ENCODE measurements at regions not wholly inside any gene's neighbourhood (a gene's known extent, or its start where the extent isn't known, plus 50 kb on each side); places are given as distances from the start of the nearest gene placed in this dataset.
"Not testable (repeated sequence)": the region's sequence is repeated elsewhere in the genome, so short reads cannot be mapped to it uniquely, and the experiment has no call there.

DNA sequence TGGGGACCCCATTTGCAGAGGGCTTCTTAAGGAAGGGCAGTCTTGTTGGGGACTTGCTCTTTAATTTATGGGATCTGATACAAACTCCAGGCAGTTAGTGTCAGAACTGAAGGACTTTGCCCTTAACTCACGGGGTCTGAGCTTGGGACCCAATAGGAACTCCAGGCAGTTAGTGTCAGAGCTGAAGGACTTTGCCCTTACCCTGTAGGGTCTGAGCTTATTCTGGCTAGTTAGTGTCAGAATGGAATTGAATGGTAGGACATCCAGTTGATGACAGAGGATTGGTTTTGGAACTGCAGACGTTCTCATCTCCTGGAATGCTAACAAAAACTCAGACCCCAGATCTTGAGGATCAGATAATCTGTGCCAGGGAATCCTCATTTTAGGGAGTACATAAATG, 256.9 kb upstream of the COPS8 start:
- DNase-seq (ENCODE audit: low spot score), result no peak

DNA sequence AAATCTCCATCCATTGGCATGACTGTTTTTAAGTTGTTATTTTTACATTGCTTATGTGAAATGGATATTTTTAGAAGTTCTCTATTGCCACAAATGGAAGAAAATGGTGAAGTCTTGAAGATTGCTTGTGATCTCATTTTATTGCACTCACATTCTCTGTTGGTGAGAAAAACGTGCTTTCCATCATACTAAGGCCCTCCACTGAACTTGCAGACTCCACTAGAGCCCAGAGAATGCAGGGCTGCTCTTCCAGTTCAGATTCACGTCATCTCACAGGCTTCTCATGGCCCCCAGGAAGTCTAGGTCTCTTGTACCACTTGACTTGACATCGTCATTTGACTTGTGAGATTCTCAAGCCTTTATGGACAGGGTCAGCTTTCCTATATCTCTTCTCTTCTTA, 254.8 kb upstream of the COPS8 start:
- no peak for DNase-seq (ENCODE audit: low spot score)

DNA sequence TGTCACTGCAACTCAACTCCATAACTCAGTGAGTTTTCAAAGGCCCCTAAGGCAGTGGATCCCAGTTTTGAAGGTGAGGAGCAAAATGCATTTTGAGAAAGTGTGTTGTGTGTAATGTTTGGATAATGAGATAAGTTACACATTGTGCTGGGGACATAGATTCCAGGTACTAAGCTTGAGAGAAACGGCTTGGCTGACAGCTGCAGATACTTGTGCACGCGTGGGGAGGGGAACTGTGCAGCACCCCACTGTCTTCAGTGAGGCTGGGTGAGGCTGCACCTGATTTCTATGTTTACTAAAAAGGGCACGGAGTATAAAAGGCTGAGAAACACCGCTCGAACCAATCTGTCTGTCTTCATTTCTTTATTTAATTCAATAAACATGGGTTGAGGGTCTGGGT, 254.0 kb upstream of the COPS8 start:
- no peak for DNase-seq (ENCODE audit: low spot score)

DNA sequence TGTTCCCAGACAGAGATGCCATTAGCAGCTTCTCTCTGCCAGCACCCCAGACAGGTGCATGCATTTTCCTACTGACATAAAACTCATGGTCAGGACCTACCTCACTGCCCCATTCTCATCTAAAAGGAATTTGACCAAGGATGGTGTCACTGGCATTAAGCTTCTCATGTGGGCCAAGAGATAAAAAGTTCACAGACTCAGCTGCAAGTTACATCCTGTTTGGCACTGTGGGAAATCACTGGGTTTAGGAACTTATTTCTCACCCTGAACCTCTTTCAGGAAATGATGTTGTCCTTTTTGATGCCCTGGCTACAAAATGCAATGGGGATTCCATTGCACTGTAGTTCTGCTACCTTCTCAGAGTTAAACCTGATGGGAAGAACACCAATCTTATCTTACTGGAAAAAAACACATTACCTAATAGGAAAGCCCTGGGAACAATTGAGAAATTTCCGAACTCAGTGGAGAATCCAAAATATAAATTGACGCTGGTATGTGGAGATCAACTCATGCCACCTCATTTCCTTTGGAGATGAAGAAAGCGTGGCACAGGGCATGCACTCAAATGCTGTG, 252.1 kb upstream of the COPS8 start:
- peak; percentile 88 for DNase-seq (ENCODE audit: low spot score)

- no peak for DNase-seq (ENCODE audit: low spot score)
Observed at GRCh38 chr2:236834284-236834683, 251.4 kb upstream of the COPS8 start.

GRCh38 chr2:236835307-236836024, 250.2 kb upstream of the COPS8 start:
- no peak for DNase-seq (ENCODE audit: low spot score)

GRCh38 chr2:236836028-236836427, 249.7 kb upstream of the COPS8 start:
- not testable (repeated sequence) for DNase-seq (ENCODE audit: low spot score)

DNA sequence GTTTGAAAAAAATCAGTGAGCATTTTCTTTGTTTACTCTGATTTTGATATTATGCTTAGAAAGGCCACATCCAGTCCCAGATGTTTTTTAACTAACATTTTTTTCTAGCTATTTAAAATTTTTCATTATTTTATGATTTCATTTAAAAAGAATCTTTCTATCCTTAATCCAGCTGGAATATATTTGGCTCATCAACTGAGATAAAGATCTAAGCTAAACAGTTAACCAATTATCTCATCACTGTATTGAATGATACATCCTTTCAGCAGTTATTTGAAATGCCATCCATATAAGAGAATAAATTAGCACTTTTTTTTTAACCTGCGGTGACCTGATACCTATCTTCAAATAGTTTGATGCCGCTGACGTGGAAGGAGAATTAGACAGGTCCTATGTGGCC, 245.5 kb upstream of the COPS8 start:
- no peak for DNase-seq (ENCODE audit: low spot score)

DNA sequence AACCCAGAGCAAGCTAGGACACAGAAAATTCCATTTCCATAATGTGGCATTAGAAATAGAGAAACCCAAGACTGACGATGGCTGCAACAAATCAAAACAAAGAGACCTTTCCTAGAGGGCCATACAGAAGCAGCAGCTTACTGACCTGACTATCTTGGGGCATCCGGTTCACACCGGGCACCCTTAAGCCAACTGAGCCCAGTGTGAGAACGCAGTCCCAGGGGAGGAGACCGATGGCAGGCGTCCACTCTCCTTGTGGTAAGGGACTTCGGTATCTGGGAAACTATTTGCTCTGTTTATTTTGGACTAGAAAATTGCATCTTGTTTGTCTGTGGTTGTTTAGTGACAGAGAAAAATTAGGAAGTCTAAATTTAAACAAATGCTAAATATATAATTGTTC, 244.8 kb upstream of the COPS8 start:
- no peak for DNase-seq (ENCODE audit: low spot score)

DNA sequence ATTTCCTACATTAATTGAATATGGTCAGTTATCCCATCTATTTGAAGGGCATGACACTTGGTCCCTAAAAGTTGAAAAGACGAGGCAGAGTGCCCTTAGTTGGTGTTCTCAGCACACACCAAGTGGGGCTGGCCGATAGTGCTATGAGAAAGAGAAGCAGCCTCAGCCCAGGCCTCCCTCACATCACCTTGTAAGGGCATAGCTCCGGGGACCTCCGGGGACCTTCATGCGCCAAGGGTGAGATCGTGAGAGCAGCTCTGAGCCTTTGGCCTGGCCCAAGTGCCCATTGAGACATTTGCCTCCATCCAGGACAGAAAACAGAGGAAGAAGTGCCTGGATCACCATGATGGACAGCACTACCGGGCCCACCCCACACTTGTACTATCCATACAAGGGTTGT, 244.3 kb upstream of the COPS8 start:
- no peak for DNase-seq (ENCODE audit: low spot score)

- no peak for DNase-seq (ENCODE audit: low spot score)
Observed at GRCh38 chr2:236843161-236843968, 242.3 kb upstream of the COPS8 start.

- DNase-seq (ENCODE audit: low spot score), result no peak
Observed at GRCh38 chr2:236844711-236845110, 241.0 kb upstream of the COPS8 start.

DNA sequence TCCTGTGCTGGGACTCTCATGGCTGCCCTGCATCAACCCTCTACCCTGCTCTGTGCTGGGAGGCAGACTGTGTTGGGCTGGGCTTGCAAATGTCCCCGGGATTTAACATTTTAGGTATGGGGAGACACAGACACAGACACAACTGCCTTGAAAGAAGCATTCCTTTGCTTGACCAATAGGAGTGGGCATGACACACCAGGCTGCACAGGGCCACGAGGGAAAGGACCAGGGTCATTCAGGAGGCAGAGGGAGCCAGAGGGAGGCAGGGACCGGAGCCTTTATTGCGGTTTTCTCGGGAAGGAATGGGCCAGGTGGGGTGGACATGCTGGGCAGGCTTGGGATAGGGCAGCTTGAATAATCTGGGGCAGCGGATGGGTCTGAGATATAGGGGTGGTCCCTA, 238.7 kb upstream of the COPS8 start:
- no peak for DNase-seq (ENCODE audit: low spot score)

- DNase-seq (ENCODE audit: low spot score), result no peak
Observed at GRCh38 chr2:236847538-236848263, 238.0 kb upstream of the COPS8 start.

DNA sequence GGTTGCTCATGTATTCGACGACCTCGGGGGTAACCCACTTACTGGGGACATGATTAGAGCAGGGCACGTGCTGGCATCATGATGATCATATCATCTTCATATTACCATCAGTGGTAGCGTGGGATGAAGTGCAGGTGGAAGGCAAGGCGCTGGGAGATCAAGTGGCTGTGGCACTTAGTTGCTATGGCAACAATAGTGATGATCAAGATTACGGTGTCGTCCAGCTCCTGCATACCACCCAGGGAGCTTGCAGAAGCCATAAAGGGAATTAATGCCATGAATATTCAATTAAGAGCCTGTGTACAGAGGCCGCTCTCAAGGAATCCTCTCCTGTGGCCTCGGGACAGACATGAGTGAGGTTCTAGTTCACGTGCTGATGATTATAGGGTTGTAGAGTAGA, 237.2 kb upstream of the COPS8 start:
- no peak for DNase-seq (ENCODE audit: low spot score)

DNA sequence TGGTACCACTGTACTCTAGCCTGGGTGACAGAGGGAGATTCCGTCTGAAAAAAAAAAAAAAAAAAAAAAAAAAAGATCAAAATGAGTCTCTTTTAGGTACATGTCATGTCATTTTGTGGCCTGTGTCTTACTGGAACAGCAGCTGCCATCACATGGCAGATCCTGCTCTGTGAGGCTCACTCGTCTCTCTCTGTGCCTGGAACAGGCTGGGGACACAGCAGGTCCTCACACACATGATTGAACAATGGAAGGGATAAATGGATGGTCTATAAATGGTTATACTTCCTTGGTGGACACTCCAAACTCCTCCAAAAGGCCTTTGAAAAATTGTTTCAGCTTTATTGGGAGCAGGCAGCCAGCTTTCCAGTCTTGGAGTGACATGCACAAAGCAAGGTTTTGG, 236.2 kb upstream of the COPS8 start:
- no peak for DNase-seq (ENCODE audit: low spot score)

GRCh38 chr2:236849940-236850339, 235.7 kb upstream of the COPS8 start:
- no peak for DNase-seq (ENCODE audit: low spot score)

DNA sequence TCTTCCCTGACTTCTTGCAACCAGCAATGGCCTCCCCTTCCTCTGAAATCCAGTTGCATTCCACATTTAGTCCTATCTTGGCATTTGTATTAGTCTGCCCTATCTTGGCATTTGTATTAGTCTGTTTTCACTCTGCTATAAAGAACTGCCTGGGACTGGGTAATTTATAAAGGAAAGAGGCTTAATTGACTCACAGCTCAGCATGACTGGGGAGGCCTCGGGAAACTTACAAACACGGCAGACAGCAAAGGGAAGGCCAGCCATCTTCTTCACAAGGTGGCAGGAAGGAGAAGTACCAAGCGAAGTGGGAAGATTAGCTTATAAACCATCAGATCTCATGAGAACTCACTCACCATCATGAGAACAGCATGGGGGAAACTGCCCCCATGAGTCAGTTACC, 234.5 kb upstream of the COPS8 start:
- no peak for DNase-seq (ENCODE audit: low spot score)

DNA sequence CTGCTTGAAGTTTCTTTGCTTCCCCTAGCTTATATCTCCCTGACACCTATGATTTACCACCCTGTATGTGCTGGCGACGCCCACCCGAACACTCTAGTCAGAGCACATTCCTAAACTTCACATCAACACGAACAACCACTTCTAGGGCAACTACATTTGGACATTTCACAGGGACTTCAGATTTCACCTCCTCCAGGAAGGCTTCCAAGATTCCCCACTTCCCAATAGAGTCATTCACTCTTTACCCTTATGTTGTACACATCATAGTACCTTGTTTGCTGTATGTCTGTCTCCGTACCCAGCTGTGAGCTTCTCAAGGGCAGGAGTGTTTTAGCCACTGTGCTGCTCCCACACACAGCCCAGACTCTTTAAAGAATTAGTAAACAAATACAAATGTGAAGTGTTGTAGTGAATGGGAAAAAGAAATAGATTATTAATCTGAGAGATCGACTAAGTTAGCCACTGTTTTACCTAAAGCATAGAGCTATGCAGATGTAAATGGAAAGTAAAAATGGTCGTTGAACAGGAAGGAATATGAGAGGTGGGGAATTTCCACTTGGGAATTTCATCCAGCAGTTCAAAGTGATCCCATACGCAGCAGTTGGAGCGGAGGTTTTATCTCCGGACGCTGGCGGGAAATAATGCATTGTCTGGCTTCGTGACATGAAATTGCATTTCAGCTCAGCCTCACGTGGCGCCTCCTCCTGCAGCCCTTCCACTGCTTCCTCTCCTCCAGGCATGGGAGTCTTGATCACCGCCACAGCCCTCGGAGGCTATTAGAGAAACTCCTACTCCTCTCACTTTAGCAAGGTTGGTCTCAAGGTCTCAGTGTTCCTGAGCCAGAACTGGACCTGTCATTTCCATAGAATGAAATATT, 233.4 kb upstream of the COPS8 start:
- no peak for DNase-seq (ENCODE audit: low spot score)

DNA sequence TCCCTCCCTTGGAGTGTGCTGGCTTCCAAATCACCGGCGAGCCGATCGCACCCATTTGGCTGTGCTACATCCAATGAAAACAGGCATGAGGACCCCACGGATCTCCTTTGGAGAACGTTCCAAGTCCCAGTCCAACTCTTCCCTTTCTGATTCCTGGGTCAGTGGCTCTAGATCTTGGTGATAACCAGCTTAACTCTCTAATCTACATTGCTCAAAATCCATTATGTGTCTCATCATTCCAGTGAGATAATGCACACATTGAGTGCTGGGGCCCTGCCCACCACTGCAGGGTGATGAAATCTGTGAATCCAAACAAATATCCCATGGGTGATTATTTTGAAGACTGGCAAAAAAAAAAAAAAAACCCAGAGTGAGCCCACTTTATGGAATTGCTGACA, 232.7 kb upstream of the COPS8 start:
- DNase-seq (ENCODE audit: low spot score), result no peak

- DNase-seq (ENCODE audit: low spot score), result no peak
Observed at GRCh38 chr2:236853585-236854051, 232.1 kb upstream of the COPS8 start.
